GM21619 (cell line): ENCODE measurements at regions not wholly inside any gene's neighbourhood (a gene's known extent, or its start where the extent isn't known, plus 50 kb on each side); places are given as distances from the start of the nearest gene placed in this dataset.

Source experiments
- ATAC-seq: cut with Tn5 transposase; IDR thresholded peaks from one replicate; pipeline ENCODE4 v1.9.1; 2021; ENCODE audit not compliant: unreplicated experiment

- ATAC-seq, result no peak
These were observed 1963.8 kb upstream of the CELF4 start for GRCh38 chr18:39529358-39529757.

GRCh38 chr18:39527465-39527864 is 1961.9 kb upstream of the CELF4 start:
- ATAC-seq, result no peak

- no peak for ATAC-seq
These were observed 1958.8 kb upstream of the CELF4 start for GRCh38 chr18:39524370-39524769.

- no peak for ATAC-seq
These were observed 1957.7 kb upstream of the CELF4 start for GRCh38 chr18:39523281-39523680.

GRCh38 chr18:39521164-39521563 is 1955.6 kb upstream of the CELF4 start:
- ATAC-seq, result no peak

GRCh38 chr18:39519741-39520140 is 1954.1 kb upstream of the CELF4 start:
- no peak for ATAC-seq

GRCh38 chr18:39515299-39515698 is 1949.7 kb upstream of the CELF4 start:
- no peak for ATAC-seq

GRCh38 chr18:39513186-39513585 is 1947.6 kb upstream of the CELF4 start:
- ATAC-seq, result no peak

- no peak for ATAC-seq
These were observed 1941.2 kb upstream of the CELF4 start for GRCh38 chr18:39506581-39507330.

- no peak for ATAC-seq
These were observed 1934.7 kb upstream of the CELF4 start for GRCh38 chr18:39500306-39500705.

- no peak for ATAC-seq
These were observed 1932.2 kb upstream of the CELF4 start for GRCh38 chr18:39497821-39498220.

GRCh38 chr18:39496986-39497385 is 1931.4 kb upstream of the CELF4 start:
- no peak for ATAC-seq

- no peak for ATAC-seq
These were observed 1928.8 kb upstream of the CELF4 start for GRCh38 chr18:39494211-39494896.

GRCh38 chr18:39491408-39491807 is 1925.8 kb upstream of the CELF4 start:
- ATAC-seq, result no peak

- no peak for ATAC-seq
These were observed 1923.8 kb upstream of the CELF4 start for GRCh38 chr18:39489431-39489830.

- no peak for ATAC-seq
These were observed 1922.3 kb upstream of the CELF4 start for GRCh38 chr18:39487932-39488331.

GRCh38 chr18:39486268-39486667 is 1920.7 kb upstream of the CELF4 start:
- no peak for ATAC-seq

GRCh38 chr18:39485696-39486095 is 1920.1 kb upstream of the CELF4 start:
- no peak for ATAC-seq

- no peak for ATAC-seq
These were observed 1915.7 kb upstream of the CELF4 start for GRCh38 chr18:39481281-39481680.

GRCh38 chr18:39480494-39481195 is 1915.0 kb upstream of the CELF4 start:
- no peak for ATAC-seq

- ATAC-seq, result no peak
These were observed 1898.4 kb upstream of the CELF4 start for GRCh38 chr18:39464006-39464405.

- no peak for ATAC-seq
These were observed 1896.8 kb upstream of the CELF4 start for GRCh38 chr18:39462436-39462835.
